Activated CD8-positive, alpha-beta memory T cell treated with anti-CD3 and anti-CD28 coated beads for 24 hours (primary cell): ENCODE measurements at regions not wholly inside any gene's neighbourhood (a gene's known extent, or its start where the extent isn't known, plus 50 kb on each side); places are given as distances from the start of the nearest gene placed in this dataset.
"Not testable (repeated sequence)": the region's sequence is repeated elsewhere in the genome, so short reads cannot be mapped to it uniquely, and the experiment has no call there.

Source experiments
- DNase-seq: peaks from one replicate; pipeline ENCODE4 v3.0.0-alpha.2; 2020

DNA sequence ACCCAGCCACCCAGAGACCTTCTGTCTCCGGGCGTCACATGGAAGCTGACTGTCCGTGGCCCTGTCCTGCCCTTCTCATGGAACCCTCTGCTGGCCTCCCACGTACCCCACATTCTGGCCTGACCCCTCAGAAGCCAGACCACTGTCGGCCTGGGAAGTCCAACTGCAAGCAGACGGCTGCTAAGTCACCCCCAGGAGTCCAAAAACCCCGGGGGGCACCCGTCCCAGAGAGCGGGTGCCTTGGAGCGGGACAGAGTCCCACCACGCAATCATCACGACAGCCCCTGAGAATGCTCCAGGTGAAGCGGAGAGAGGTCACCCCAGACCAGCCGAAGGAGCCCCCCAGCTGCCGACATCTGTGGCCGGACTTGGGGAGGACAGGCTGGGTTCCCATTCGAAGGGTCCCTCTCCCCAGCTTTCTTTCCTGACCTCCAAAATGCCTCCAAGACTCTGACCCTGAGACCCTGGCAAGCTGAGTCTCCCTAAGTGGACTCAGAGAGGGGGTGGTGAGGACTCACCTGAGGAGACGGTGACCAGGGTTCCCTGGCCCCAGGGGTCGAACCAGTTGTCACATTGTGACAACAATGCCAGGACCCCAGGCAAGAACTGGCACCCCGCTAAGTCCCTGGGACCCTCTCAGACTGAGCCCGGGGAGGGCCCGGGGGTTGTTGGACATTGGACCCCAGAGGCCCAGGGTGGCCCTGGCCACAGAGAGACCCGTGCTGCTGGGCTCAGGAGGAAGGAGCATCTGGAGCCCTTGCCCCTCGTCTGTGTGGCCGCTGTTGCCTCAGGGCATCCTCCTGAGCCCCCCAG lies 337.1 kb downstream of the TMEM121 start:
- DNase-seq = peak; percentile 59

DNA sequence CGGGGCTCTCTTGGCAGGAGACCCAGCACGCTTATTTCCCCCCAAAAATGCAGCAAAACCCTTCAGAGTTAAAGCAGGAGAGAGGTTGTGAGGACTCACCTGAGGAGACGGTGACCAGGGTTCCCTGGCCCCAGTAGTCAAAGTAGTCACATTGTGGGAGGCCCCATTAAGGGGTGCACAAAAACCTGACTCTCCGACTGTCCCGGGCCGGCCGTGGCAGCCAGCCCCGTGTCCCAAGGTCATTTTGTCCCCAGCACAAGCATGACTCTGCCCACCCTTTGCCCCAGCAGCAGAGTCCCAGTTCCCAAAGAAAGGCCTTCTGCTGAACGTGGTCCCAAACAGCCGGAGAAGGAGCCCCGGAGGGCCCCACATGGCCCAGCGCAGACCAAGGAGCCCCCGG lies 337.7 kb downstream of the TMEM121 start:
- no peak for DNase-seq

DNA sequence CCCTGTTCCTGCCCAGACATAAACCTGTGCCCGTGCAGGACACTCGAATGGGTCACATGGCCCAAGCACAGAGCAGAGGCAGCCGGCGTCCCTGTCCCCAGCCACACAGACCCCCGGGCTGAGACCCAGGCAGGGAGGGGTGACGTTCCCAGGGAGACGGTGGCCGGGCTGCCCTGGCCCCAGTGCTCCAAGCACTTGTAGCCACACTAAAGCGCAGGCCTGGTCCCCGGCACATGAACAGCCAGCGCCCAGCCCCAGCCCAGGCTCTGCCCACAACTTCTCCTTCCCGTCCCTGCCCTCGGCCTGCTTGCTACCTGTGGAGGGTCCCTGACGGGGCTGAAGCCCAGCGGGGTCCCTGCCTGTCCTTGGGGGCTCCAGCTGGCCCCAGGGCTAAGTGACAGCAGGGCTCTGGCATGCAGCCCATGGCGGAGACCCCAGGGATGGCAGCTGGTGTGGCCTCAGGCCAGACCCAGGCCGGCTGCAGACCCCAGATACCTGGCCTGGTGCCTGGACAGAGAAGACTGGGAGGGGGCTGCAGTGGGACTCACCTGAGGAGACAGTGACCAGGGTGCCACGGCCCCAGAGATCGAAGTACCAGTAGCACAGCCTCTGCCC lies 338.4 kb downstream of the TMEM121 start:
- no peak for DNase-seq

DNA sequence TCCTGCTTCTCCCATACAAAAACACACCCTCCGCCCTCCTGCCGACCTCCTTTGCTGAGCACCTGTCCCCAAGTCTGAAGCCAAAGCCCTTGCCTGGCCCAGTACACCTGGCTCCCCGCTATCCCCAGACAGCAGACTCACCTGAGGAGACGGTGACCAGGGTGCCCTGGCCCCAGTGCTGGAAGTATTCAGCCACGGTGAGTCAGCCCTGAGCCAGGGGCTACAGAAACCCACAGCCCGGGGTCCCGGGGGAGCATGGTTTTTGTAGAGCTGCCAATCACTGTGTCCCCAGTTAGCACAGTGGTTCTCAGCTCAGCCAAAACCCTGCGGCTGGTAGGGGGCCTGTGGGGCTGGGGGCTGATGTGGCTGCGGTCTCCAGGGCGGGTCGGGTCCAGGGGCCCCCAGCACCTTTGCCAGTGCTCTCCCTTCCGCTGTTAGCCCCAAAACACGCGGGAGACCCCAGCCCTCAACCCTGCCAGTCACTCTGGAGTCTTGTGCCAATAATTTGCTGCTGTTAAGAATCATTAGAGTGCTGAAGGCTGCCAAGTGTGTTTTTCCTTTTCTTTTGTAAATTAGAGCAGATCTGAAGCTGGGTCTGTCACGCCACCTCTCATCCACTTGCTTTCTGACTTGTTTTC lies 339.0 kb downstream of the TMEM121 start:
- peak; percentile 65 for DNase-seq

DNA sequence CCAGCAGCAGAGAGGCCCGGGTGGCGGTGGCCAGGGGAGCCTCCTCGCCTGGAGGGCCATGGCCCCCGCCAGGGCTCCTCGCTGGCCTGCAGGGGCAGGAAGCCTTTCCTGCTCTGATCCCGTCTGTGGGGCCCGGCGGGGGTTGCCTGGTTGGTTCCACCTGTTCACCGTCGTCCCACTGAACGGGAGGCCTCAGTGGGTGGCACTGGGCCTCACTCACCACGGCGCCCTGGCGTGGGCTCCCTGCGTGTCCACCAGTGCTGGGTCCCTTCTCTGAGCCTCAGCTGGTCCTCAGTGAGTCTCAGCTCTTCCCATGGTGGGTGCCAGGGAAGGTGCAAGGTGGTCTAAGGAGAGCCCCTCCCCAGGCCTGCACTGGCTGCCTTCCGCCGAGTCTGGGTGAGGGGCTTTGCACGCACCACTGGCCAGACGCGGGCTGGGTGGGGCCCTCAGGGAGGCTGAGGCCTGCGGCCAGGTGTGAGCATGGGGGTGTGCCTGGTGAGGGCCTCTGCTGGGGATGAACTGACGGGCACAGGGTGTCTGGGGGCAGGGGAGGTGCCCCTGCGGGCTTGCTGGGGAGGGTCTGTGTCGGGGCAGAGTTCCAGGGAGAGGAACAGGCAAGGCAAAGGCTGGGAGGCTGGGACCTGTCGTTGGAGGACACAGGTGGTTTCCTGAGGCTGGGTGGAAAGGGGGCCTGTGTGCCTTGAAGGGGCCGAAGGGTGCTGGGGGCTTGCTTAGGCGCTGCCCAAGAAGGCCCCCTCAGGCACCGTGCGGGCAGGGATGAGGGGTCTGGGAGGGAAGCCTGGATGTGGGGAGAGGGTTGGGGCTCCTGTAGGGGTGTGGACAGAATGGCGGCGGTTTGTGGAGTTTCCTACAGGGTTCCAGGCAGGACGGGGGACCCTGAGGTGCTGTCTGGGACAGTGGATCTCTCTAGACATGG lies 339.8 kb downstream of the TMEM121 start:
- peak; percentile 60 for DNase-seq

DNA sequence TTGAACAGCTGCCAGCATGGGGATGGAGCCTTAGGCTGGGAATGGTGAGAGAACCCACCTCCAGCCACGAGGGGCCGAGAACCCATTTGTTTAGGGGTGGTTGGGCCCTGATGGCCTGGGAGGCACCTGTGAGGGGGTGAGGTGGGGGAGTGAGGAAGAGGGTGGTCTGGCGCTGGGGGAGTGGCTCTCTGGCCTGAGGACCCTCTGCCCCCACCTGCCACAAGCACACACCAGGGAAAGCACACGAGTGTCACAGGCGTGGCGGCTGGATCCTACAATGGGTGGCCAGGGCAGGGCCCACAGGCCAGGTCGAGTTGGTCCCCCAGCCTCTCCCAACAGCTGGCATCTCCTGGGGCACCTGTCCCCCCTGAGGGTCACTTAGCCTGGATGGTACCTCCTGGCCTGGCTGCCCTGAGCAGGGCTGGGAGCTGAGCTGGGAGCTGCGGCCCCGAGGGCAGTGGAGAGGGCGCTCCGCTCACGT lies 340.5 kb downstream of the TMEM121 start:
- DNase-seq = no peak

DNA sequence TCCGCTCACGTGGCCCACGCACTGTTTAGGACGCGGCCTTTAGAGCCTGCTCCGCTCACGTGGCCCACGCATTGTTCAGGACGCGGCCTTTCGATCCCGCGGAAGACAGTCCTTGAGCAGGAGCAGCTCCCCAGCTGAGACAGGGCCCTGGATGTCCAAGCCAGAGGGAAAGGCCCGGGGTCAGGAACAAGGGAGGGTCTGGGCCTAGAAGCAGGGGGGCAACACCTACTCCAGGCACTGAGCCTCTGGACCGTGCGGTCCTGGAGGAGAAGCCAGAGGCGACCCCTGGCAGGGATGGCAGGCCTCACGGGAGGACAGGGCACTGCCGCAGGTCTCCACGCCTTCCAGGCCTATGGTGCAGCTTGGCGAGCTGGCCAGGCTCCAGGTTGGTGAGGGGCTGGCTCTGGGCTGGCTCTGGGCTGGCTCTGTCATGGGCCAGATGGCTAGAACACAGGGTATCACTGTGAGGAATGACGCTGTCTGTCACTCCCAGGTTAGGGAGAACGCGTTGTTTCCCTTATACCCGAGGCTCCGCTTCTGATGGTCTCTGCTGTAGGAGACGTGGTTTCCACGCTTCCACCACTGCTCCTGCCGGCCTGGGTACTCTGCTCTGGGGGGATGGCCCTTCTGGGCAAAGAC lies 341.7 kb downstream of the TMEM121 start:
- no peak for DNase-seq

DNA sequence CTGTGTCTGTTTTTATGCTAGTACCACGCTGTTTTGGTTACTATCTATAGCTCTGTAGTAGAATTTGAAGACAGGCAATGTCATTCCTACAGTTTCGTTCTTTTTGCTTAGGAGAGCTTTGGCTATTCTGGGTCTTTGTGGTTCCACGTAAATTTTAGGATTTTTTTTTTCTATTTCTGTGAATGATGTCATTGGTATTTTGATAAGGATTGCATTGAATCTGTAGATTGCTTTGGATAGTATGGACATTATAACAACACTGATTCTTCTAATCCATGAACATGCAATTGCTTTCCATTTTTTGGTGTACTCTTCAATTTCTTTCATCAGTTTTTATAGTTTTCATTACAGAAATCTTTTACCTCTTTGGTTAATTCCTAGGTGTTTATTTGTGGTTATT lies 345.2 kb downstream of the TMEM121 start:
- DNase-seq = no peak

DNA sequence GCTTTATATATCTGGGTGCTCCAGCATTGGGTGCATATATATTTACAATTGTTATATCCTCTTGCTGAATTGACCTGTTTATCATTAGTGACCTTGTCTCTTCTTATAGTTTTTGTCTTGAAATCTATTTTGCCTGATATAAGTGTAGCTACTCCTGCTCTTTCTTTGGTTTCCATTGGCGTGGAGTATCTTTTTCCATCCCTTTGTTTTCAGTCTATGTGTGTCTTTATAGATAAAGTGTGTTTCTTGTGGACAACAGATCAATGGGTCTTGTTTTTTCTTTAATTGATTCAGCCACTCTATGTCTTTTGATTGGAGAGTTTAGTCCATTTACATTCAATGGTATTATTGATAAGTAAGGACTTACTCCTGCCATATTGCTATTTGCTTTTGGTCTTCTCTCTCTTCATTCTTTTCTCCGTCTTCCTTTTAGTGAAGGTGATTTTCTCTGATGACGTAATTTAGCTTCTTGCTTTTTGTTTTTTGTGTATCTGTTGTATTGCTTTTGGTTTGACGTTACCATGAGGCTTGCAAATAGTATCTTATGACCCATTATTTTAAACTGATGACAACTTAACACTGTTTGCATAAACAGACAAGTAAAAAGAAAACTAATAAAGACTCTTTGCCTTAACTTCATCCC lies 347.6 kb downstream of the TMEM121 start:
- DNase-seq = no peak

DNA sequence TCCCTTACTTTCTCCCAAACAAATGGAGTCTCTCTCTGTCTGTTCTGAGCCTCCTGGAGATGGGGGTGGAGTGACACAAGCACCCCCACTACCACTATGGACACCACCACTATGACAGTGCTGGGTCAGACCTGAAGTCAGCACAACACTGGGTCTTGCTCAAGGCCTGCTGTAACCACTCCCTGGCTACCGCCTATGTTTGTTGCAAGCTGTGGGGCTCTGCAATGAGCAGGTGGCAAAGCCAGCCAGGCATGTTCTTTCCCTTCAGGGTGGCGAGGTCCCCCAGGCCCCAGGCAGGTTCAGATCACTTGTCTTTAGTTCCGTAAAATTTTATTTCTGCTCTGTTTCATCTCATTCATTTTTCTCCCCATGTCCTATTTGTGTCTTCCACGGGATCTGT lies 349.8 kb downstream of the TMEM121 start:
- no peak for DNase-seq

DNA sequence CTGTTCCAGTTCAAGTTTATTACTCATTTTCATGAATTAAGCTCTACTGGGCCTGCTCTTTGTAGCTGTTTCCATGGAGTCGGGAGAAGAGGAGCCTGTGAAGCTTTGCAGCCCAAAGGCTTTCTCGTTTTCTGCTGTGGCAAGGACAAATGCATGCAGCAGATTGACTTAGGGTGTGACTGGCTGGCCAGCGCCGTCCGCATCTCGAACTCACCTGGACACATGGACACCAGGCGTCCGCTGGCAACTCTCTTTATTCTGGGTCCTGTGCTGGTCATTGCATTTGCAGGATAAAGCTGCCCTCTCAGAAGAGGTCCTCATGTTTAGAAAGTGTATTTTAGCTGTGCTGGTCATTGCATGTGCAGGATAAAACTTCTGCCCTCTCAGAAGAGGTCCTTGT lies 350.4 kb downstream of the TMEM121 start:
- no peak for DNase-seq

DNA sequence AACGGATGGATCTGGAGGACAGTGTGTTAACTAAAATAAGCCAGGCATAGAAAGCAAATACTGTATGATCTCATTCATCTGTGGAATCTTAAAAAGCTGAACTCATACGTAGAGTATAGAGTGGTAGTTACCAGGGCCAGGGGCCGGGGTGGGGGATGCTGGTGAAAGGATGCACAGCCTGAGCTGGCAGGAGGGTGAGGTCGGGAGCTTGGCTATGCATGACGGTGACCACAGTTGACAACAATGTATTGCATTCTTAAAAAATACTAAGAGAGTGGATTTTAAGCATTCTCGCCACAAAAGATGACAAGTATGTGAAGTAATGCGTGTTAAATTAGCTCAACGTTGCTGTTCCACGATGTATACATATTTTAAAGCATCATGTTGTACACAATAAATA lies 351.3 kb downstream of the TMEM121 start:
- DNase-seq = no peak

DNA sequence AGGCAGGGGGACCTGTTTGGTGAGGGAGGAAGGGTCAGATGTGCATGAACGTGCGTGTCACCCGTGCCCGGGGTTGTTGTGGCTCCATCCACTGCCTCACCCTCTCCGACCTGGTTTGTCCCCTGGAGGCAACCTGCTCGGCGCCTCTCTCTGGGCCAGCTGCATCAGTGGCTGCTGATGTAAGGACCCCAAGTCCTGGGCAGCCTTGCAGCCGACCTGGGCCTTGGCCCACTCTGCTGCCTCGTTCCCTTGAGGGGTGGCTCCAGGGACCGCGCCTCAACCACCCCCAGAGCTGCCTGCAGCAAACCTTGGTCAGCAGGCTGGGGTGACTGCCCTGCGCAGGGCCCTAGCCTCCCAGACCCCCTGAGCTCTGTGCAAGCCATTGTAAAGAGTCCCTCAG lies 351.7 kb downstream of the TMEM121 start:
- no peak for DNase-seq

DNA sequence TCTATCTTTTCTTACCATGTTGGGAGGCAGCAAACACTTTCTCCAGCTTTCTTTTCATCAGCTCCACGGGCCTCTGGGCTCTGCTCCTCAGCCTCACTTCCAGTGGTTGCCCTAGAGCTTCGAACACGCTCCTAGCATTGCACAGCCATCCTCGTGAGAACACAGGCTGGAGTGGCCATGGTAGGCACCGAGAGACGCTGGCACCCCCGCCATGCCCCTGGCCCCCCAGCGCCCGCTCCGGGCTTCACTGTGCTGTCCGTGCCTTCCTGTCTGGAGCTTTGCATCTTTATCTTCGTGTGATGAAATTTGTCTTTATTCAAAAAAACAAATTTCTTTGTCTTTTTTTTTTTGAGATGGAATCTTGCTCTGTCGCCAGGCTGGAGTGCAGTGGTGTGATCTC lies 352.2 kb downstream of the TMEM121 start:
- DNase-seq = no peak

DNA sequence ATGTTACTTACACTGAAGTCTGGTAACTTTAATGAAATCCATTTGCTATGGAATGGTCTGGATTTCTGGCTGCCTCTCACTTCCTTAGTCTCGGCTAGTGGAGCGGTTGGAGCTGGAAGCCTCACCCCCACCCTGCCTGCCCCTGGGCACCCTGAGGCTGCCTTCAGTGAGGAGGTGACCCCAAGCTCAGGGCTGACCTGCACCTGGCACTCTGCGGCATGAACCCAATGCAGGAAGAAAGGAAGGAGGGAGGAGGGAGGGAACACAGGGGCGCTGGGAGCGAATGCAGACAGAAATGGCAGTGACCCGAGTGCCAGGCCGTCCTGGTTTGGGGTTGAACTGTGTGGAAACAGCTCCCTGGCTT lies 353.1 kb downstream of the TMEM121 start:
- DNase-seq = no peak

DNA sequence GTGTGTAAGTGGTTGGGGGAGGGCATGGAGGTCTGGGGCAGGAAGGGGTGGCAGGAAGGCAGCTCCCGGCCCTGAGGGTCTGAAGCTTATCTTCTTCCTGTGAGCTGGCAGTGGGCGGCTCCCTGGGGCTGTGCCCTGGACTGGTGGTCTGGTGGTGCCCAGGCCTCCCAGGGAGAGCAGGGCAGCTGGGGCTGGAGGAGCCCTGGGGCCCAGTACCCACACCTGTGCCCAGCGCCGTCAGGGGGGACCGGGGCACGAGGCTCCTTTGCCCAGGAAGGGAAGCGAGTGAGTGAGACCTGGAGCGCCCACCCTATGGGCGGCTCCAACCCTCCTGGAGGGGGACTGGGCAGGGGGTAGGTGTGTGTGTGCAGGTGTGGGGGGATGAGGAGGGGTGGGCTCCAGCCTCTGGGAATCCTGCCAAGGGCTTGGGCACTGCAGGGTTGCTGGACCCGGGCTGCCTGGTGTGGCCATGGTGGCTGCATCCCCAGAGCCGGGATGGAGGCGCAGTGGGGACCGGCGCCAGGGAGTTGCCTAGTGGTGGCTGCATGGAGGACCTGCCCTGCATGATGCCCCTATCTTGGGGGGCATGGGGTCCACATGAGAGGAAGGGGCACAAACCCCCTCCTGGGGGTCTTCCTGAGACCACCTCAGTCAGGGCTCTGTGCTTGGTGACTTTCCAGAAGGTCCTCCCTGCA lies 353.6 kb downstream of the TMEM121 start:
- peak; percentile 71 for DNase-seq

DNA sequence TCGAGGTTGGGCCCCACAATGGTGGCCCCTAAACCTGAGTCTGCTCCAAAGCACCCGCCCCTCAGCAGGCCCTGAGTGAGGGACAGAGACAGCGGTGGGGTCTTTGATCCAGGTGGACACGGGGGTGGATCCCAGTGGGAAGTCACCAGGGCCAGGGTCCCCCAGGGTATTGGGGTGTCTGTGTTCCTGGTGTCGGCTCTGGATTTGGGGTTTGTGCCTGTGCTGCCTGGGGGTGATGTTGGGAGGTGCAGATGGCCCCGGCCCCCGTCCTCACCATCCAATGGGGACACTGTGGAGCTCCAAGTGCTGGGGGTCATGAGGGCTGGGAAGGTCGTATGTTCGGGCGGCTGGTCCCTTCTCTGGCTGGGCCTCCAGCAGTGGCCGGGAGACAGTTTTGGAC lies 354.2 kb downstream of the TMEM121 start:
- DNase-seq = no peak

DNA sequence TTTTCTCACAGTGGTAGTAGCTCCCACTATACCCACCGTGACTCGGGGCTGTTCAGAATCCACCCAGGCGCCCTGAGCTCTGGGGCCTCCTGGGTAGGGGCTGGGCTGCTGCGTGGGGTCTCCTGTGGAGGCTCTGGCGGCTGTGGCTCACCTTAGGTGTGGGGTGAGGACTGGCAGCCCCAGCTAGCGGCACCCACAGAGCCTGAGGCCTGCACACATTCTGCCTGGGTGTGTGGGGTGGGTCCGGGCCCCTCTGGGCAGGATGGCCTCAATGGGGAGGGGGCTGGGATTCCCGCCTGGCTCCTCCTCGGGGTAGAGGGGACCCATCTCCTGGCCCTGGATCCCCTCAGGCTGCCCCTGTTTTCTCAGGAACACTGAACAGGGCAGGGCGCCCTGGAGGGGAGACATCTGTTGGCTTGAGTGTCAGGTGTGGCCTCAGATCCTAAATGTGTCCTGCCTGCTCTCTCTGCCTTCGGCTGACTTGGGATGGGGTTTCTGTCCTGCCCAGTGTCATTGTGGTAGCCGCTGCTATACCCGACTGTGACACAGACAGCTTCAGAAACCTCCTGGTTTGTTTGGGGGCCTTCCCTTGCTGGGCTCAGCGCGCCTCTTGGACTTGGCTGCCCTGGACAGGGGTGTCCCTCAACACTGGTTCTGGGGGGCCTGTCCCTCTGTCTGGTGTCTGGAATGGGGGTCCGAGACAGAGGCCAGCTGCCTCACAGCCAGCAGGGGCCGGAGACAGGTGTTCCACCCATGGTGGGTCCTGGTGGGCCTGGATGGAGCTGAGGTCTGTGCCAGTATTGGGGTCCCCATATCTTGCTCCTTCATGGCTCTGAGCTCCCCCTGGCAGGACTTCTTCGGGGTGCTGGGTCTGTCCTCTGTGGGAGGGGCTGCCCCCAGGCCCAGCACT lies 354.9 kb downstream of the TMEM121 start:
- peak; percentile 58 for DNase-seq

DNA sequence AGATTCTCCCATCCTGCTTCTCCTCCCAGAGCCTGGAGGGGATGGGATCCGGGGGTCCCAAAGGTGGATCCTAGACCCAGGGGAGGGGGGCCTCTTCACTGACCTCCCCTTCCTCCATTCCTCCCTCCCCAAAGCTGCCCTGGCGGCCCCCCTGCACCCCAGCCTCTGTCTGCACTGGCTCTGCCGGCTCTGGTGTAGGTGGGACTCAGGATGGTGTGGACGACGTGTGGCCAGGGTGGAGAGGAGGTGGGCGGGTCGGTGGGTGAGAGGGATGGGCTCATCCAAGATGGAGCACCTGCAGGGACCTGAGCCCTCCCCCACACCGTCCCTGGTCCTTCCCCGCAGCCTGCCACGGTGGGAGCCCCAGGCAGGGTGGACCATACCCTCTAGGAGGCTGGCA lies 355.6 kb downstream of the TMEM121 start:
- DNase-seq = not testable (repeated sequence)

DNA sequence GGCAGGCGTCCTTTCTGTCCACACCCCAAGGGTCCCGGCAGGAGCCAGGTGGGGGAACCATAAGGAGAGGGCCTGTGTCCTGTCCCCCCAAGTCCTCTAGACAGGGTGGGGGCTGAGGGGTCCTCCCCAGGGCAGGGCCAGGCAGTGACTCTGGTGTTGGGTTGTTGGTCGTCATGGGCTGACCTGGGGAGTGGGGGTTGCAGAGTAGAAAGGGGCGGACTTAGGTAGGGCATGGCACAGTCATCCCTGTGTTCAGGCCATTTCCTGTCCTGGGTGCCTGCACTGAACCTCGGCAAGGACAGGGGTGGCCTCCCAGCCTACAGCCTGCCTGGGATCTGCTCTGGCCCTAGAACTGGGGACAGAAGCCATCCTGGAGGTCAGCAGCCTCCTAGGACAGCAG lies 356.2 kb downstream of the TMEM121 start:
- DNase-seq = no peak
